Esophagus (tissue), 2 donors: ENCODE measurements at regions not wholly inside any gene's neighbourhood (a gene's known extent, or its start where the extent isn't known, plus 50 kb on each side); places are given as distances from the start of the nearest gene placed in this dataset.

Source experiments
- H3K27ac ChIP-seq, 2 donors: one replicate each; pipeline ENCODE4 v1.5.1; 2013; ENCODE audit warnings: low read depth in 2 of 2, mild to moderate bottlenecking in 2 of 2, inconsistent platforms in 1 of 2, low read length in 1 of 2, moderate library complexity in 1 of 2
- H3K27me3 ChIP-seq, 2 donors: one replicate each; pipeline ENCODE4 v1.6.1; 2013; ENCODE audit warnings: low read length in 2 of 2, control low read depth in 1 of 2, mild to moderate bottlenecking in 1 of 2; ENCODE audit not compliant: insufficient read depth in 2 of 2, control insufficient read depth in 1 of 2
- H3K36me3 ChIP-seq, 2 donors: one replicate each; pipeline ENCODE4 v1.6.1; 2013; ENCODE audit warnings: low read length in 1 of 2; ENCODE audit not compliant: control insufficient read depth in 2 of 2, insufficient read depth in 2 of 2
- H3K4me1 ChIP-seq, 2 donors: one replicate each; pipeline ENCODE4 v1.6.1; 2013; ENCODE audit warnings: low read length in 1 of 2; ENCODE audit not compliant: control insufficient read depth in 2 of 2, insufficient read depth in 2 of 2
- H3K4me3 ChIP-seq, 2 donors: one replicate each; pipeline ENCODE4 v1.5.1; 2013; ENCODE audit warnings: low read length in 2 of 2, mild to moderate bottlenecking in 2 of 2, low read depth in 1 of 2, moderate library complexity in 1 of 2
- H3K9me3 ChIP-seq, 2 donors: one replicate each; pipeline ENCODE4 v1.6.1; 2013; ENCODE audit warnings: mild to moderate bottlenecking in 2 of 2, low read depth in 1 of 2, low read length in 1 of 2, moderate library complexity in 1 of 2; ENCODE audit not compliant: control insufficient read depth in 2 of 2, insufficient read depth in 1 of 2
- WGBS, 2 donors: extraction: QIAGEN DNeasy Blood & Tissue Kit; methylation state at CpG; one replicate each; pipeline ENCODE4 v1.1.7; 2013; 5-methylcytosine and 5-hydroxymethylcytosine counted together
- donor health status: healthy with polysubstance abuse.
- donor health status: Bipolar disorder and iron deficiency.

DNA sequence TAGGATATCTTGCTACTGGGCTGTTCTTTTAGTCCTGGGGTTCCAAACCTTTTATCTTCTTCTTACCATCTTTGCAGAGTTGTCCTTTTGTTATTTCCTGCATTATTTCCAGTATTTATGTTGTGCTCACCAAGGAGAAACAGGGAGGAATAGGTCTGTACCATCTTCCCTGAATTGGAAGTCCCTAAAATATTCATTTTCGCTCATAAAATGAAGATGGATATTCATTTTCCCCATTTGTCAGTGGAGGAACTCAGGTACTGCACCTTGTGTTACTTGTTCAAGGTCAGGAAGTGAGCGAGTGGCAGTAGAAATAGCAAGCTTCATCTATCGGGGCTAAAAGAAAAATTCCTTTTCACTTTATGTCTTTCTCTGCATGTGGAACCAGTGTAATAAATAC is 989.7 kb downstream of the CDH11 start:
- Histone ChIP-seq H3K36me3 (no peaks in the 10 kb centered on the region), H3K4me3 (no peak overlapping the region), H3K4me1 (no peaks in the 10 kb centered on the region), H3K27me3 (no peaks in the 10 kb centered on the region), H3K27ac (no peak overlapping the region), H3K9me3 (no peaks in the 10 kb centered on the region)
- 81 to 89% methylated on average over 3 of the region's 3 CpGs for WGBS, 2 donors

DNA sequence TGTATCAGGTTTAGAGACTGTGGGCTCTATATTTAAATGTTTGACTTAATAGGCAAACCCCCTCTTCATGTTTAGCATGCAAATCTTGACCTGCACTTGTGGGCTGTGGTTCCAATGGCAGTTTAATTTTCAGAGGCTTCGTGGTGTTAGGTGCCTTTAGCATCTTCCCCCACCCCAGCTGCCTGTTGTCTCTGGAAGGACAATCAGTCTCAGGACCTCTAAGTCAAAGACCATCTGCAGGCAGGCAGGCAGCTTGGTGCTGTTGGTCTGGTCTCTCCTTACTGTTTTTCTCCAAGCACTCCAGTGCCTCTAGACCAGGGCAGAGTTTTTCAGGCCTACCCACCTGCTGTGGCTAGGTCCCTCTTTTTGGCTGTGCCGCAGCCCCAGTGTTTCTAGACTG is 990.4 kb downstream of the CDH11 start:
- no peak overlapping the region for H3K27ac ChIP-seq
- no peaks in the 10 kb centered on the region for H3K4me1 ChIP-seq
- 77 to 80% methylated on average over 2 of the region's 2 CpGs for WGBS, 2 donors
- H3K9me3 ChIP-seq = no peaks in the 10 kb centered on the region
- no peaks in the 10 kb centered on the region for H3K27me3 ChIP-seq
- H3K36me3 ChIP-seq = no peaks in the 10 kb centered on the region
- no peak overlapping the region for H3K4me3 ChIP-seq

DNA sequence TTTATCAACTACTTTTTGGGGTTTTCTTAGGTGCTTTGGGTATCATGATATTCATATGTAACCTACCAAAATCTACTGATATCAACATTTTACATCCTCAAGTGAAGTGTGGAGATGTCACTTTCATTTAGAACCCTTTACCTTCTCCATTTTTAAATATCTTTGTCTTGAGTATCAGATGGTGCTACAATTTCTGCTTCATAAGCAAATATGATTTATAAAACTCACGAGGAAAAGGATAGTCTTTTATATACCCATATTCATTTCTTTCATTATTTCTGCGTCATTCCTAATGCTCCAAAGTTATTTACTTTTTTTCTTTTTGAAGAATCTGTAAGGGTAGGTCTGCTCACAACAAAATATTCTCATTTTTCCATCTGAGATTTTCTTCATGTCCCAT is 991.7 kb downstream of the CDH11 start:
- H3K36me3 ChIP-seq = no peaks in the 10 kb centered on the region
- WGBS, 2 donors = 84 to 88% methylated on average over 2 of the region's 2 CpGs
- H3K27ac ChIP-seq = no peak overlapping the region
- H3K4me1 ChIP-seq = no peaks in the 10 kb centered on the region
- H3K9me3 ChIP-seq = no peaks in the 10 kb centered on the region
- no peaks in the 10 kb centered on the region for H3K27me3 ChIP-seq
- no peak overlapping the region for H3K4me3 ChIP-seq

DNA sequence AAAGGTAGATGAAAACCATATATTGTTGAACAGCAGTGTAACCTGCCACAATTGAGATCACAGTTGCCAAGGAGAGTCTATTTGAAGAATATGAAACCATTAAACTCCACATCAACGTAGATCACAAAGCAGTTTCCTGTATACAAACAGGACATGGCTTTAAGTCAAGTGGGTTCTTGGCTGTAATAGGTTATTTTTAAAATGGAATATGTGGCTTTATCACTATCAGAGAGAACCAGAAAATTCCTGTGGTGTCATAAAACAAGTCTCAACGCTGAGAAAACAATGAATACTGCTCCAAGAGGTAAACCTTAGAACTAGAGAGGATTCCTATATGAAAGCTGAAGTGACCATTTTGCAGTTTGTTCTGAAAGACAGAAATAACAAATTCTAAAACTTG is 999.7 kb downstream of the CDH11 start:
- Histone ChIP-seq H3K27ac (no peak overlapping the region), H3K9me3 (no peaks in the 10 kb centered on the region), H3K27me3 (no peaks in the 10 kb centered on the region), H3K4me1 (no peaks in the 10 kb centered on the region), H3K36me3 (no peaks in the 10 kb centered on the region), H3K4me3 (no peak overlapping the region)
- WGBS, 2 donors = 31 to 37% methylated on average over 2 of the region's 2 CpGs

- Histone ChIP-seq H3K27me3 (no peaks in the 10 kb centered on the region), H3K27ac (no peak overlapping the region), H3K4me3 (no peak overlapping the region), H3K9me3 (no peaks in the 10 kb centered on the region), H3K4me1 (no peaks in the 10 kb centered on the region), H3K36me3 (no peaks in the 10 kb centered on the region)
- 62% methylated on average over 3 of the region's 3 CpGs for WGBS, 2 donors
These were observed 1000.4 kb downstream of the CDH11 start for GRCh38 chr16:64121473-64121872.

DNA sequence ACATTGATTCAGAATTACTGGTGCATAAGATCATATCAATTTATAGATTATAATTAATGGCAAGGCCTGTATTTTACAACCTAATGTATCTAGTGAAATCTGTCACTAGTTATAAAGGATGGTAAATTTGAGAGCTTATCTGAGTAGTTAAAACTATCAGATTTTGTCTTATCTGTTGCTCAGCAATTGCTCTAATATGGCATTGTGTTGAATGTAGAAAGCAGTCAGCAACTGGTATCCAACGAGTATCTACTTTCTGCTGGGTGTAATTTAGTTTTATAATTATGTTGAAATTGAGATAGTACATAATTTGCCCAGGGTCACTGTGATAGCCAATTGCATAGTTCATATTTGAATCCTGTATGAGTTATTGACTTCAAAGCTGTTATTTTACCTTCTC is 1005.7 kb downstream of the CDH11 start:
- 60 to 61% methylated on average over 1 of the region's 1 CpG for WGBS, 2 donors
- H3K4me3 ChIP-seq = no peak overlapping the region

DNA sequence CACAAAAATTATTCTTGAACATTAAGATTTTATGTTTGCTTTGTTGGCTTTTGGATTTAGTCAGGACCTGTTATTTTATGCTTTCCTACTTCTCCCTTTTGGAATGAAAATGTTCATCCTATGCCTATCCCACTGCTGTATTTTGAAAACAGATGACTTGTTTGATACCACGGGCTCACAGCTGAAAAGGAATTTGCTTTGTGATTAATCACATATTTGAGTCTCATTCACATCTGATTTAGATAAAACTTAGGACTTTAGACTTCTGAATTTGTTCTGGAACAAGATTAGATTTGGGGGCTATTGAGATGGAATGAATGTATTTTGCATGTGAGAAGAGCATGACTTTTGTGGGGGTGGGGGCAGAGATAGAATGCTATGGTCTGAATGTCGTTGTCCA is 1012.6 kb downstream of the CDH11 start:
- 45 to 57% methylated on average over 2 of the region's 2 CpGs for WGBS, 2 donors
- H3K9me3 ChIP-seq = no peaks in the 10 kb centered on the region
- H3K27me3 ChIP-seq = no peaks in the 10 kb centered on the region

More for the DNA sequence above, 1005.7 kb downstream of the CDH11 start:
- Histone ChIP-seq H3K4me1 (no peaks in the 10 kb centered on the region), H3K27ac (no peak overlapping the region), H3K9me3 (no peaks in the 10 kb centered on the region), H3K27me3 (no peaks in the 10 kb centered on the region), H3K36me3 (no peaks in the 10 kb centered on the region)

DNA sequence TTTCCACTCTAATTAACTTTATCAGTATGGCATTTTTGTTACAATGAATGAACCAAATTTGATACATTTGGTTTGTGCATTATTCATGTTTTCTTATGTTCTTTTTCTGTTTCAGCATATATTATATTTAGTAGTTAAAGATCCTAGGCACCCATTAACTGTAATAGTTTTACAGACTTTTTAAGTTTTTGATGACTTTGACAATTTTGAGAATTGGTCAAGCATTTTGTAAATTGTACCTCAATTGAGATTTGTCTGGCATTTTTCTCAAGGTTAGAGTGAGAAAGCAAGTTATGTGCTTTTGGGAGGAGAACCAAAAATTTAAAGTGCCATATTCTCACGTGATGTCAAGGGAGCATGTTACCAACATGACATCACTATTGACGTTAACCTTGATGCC is 1019.2 kb downstream of the CDH11 start:
- WGBS, 2 donors = 59 to 60% methylated on average over 2 of the region's 2 CpGs

More for the DNA sequence above, 1012.6 kb downstream of the CDH11 start:
- Histone ChIP-seq H3K27ac (no peak overlapping the region), H3K4me1 (no peaks in the 10 kb centered on the region), H3K36me3 (no peaks in the 10 kb centered on the region), H3K4me3 (no peak overlapping the region)

GRCh38 chr16:64098451-64098850 is 1023.4 kb downstream of the CDH11 start:
- Histone ChIP-seq H3K4me3 (no peak overlapping the region), H3K36me3 (no peaks in the 10 kb centered on the region), H3K27me3 (peaks cover 0 to 3% of the 10 kb centered on the region in 2 donors), H3K4me1 (no peaks in the 10 kb centered on the region), H3K9me3 (no peaks in the 10 kb centered on the region), H3K27ac (no peak overlapping the region)
- WGBS, 2 donors = 63 to 83% methylated on average over 1 of the region's 1 CpG

More for the DNA sequence above, 1019.2 kb downstream of the CDH11 start:
- H3K27me3 ChIP-seq = no peaks in the 10 kb centered on the region
- H3K4me1 ChIP-seq = no peaks in the 10 kb centered on the region
- H3K9me3 ChIP-seq = no peaks in the 10 kb centered on the region
- no peak overlapping the region for H3K4me3 ChIP-seq
- no peak overlapping the region for H3K27ac ChIP-seq
- H3K36me3 ChIP-seq = no peaks in the 10 kb centered on the region

DNA sequence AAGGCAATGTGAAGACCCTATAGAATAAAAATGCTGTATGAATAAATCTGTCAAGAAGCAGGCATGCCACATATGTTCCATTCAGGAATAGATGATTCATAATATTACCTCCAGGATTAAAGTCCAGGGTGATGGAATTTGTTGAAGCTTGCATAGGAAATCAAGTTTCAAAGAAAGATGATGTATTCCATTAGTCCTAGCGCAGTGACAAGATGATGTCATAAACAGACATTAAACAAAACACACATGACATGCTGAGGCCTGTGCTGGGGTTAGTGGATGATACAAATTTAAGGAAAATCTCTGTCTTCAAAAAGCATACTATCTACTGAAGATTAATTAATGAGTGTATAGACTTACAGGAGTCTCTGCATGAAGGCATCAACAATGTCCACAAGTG is 1025.2 kb downstream of the CDH11 start:
- no peaks in the 10 kb centered on the region for H3K4me1 ChIP-seq
- no peak overlapping the region for H3K27ac ChIP-seq
- H3K9me3 ChIP-seq = no peaks in the 10 kb centered on the region
- peaks cover 0 to 3% of the 10 kb centered on the region in 2 donors for H3K27me3 ChIP-seq
- H3K4me3 ChIP-seq = no peak overlapping the region
- H3K36me3 ChIP-seq = no peaks in the 10 kb centered on the region
- WGBS, 2 donors = 42 to 69% methylated on average over 1 of the region's 1 CpG
